ENCODE measurements at regions not wholly inside any gene's neighbourhood (a gene's known extent, or its start where the extent isn't known, plus 50 kb on each side); places are given as distances from the start of the nearest gene placed in this dataset.

GRCh38 chr4:123832173-123833026 is 435.8 kb downstream of the SPRY1 start:
- no peak for TF ChIP-seq CTCF (IDR thresholded peaks at IDR 0.05; ENCODE audit: insufficient read depth, low read depth, low read length, missing control alignments)
- DNase-seq (ENCODE audit: low read depth) = no peak
- no peak overlapping the region for H3K4me3 ChIP-seq (ENCODE audit: low read depth, low read length)

- TF ChIP-seq CTCF (IDR thresholded peaks at IDR 0.05; ENCODE audit: insufficient read depth, low read depth, low read length, missing control alignments) = no peak
- DNase-seq (ENCODE audit: low read depth) = no peak
- no peak overlapping the region for H3K4me3 ChIP-seq (ENCODE audit: low read depth, low read length)
Observed at GRCh38 chr4:123833171-123833643, 436.6 kb downstream of the SPRY1 start.

GRCh38 chr4:123835831-123836590 is 439.4 kb downstream of the SPRY1 start:
- no peak overlapping the region for H3K4me3 ChIP-seq (ENCODE audit: low read depth, low read length)
- no peak for DNase-seq (ENCODE audit: low read depth)
- no peak for TF ChIP-seq CTCF (IDR thresholded peaks at IDR 0.05; ENCODE audit: insufficient read depth, low read depth, low read length, missing control alignments)

GRCh38 chr4:123836851-123837595 is 440.4 kb downstream of the SPRY1 start:
- no peak for DNase-seq (ENCODE audit: low read depth)
- H3K4me3 ChIP-seq (ENCODE audit: low read depth, low read length) = no peak overlapping the region

GRCh38 chr4:123838474-123838873 is 441.9 kb downstream of the SPRY1 start:
- no peak for DNase-seq (ENCODE audit: low read depth)
- TF ChIP-seq CTCF (IDR thresholded peaks at IDR 0.05; ENCODE audit: insufficient read depth, low read depth, low read length, missing control alignments) = no peak
- no peak overlapping the region for H3K4me3 ChIP-seq (ENCODE audit: low read depth, low read length)

More at GRCh38 chr4:123836851-123837595, 440.4 kb downstream of the SPRY1 start:
- TF ChIP-seq CTCF (IDR thresholded peaks at IDR 0.05; ENCODE audit: insufficient read depth, low read depth, low read length, missing control alignments) = no peak

GRCh38 chr4:123840197-123840596 is 443.6 kb downstream of the SPRY1 start:
- no peak for DNase-seq (ENCODE audit: low read depth)
- TF ChIP-seq CTCF (IDR thresholded peaks at IDR 0.05; ENCODE audit: insufficient read depth, low read depth, low read length, missing control alignments) = no peak
- no peak overlapping the region for H3K4me3 ChIP-seq (ENCODE audit: low read depth, low read length)

All from GM12865 (cell line).